ENCODE measurements at regions not wholly inside any gene's neighbourhood (a gene's known extent, or its start where the extent isn't known, plus 50 kb on each side); places are given as distances from the start of the nearest gene placed in this dataset.

DNA sequence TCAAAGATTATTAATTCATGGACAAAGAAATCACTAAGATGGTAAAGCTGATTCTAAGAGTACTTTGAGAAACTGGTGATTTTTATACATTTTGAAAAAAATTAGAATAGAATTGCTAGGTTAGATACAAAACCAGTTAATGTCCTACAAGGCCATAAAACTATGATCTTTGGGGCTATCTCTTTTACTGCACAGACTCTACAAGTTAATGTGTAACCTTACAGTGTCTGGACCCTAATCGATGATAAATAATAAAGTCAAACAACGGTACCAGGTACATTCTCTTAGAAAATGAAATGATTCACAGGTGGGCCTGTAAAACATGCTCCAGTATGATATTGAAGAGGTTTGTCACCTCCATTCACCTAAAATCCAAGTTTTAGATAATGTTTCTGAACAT lies 199.8 kb upstream of the LYZL1 start:
- Histone ChIP-seq H4K20me1 (ENCODE audit: insufficient read depth, low read length) (no peaks in the 10 kb centered on the region), H3K9ac (ENCODE audit: insufficient read depth, low read length, poor library complexity, severe bottlenecking) (no peak overlapping the region), H3K27me3 (ENCODE audit: control insufficient read depth in 2 of 2, insufficient read depth in 2 of 2, low read length in 2 of 2) (no peaks in the 10 kb centered on the region), H3K27ac (ENCODE audit: low read depth in 1 of 2, low read length in 2 of 2) (no peak overlapping the region), H3K79me2 (ENCODE audit: insufficient read depth, low read length) (no peaks in the 10 kb centered on the region), H3K4me1 (ENCODE audit: control insufficient read depth in 1 of 2, insufficient read depth in 2 of 2, low read length in 2 of 2) (no peaks in the 10 kb centered on the region), H3K4me3 (replicated peaks in 1 of 3; ENCODE audit: low read depth in 2 of 3, low read length in 3 of 3) (no peak overlapping the region), H3K4me2 (replicated peaks; ENCODE audit: extremely low read depth, low read length, poor library complexity, severe bottlenecking) (no peak overlapping the region), H2AFZ (ENCODE audit: insufficient read depth, low read depth, low read length, poor library complexity, severe bottlenecking) (no peak overlapping the region), H3K36me3 (replicated peaks in 1 of 2; ENCODE audit: control insufficient read depth in 1 of 2, insufficient read depth in 2 of 2, low read length in 2 of 2) (no peaks in the 10 kb centered on the region), H3K9me3 (replicated peaks in 1 of 2; ENCODE audit: control insufficient read depth in 1 of 2, insufficient read depth in 1 of 2, low read length in 2 of 2) (no peaks in the 10 kb centered on the region)
- Mint-ChIP-seq H3K9me3 (peaks cover 0 to 3% (median 1%) of the 10 kb centered on the region in 7 donors), H3K4me3 (no peak overlapping the region), H3K27ac (no peak overlapping the region), H3K36me3 (no peaks in the 10 kb centered on the region), H3K27me3 (ENCODE audit: low read depth in 3 of 3) (peaks cover 4 to 5% (median 5%) of the 10 kb centered on the region in 3 donors), H3K4me1 (no peaks in the 10 kb centered on the region)
- TF ChIP-seq, protein P1, sequence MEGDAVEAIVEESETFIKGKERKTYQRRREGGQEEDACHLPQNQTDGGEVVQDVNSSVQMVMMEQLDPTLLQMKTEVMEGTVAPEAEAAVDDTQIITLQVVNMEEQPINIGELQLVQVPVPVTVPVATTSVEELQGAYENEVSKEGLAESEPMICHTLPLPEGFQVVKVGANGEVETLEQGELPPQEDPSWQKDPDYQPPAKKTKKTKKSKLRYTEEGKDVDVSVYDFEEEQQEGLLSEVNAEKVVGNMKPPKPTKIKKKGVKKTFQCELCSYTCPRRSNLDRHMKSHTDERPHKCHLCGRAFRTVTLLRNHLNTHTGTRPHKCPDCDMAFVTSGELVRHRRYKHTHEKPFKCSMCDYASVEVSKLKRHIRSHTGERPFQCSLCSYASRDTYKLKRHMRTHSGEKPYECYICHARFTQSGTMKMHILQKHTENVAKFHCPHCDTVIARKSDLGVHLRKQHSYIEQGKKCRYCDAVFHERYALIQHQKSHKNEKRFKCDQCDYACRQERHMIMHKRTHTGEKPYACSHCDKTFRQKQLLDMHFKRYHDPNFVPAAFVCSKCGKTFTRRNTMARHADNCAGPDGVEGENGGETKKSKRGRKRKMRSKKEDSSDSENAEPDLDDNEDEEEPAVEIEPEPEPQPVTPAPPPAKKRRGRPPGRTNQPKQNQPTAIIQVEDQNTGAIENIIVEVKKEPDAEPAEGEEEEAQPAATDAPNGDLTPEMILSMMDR (IDR thresholded peaks at IDR 0.05), result no peak
- no peak for DNase-seq
- intact Hi-C loops (cut with micrococcal nuclease), result no loop called here
- WGBS (ENCODE audit: insufficient coverage), result no CpG with 5 or more reads among the region's 2 CpGs

DNA sequence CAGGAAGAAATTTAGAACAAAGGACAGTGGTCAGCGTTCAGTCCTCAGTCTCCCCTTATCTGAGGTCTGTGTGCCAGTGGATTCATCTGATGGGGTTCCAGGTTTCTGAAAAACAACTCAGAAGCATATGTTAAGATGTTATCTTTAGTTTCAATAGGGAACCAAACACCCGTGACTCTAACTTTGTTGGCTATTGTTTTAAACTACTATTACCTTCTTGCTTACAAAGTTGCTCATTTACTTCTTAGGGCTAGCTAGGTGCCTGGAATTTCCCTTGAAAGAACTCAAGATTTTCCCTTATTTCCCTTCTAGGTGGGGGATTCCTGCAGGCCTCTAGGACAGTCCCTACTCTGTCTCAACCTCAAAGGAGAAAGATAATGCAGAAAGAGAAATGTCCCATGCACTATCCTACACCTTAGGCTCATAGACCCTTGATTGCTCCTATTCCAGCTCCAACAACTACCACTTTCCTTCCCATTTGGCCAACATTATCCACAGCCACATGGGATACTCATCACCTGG lies 192.5 kb upstream of the LYZL1 start:
- Histone ChIP-seq H3K9me3 (replicated peaks in 1 of 2; ENCODE audit: control insufficient read depth in 1 of 2, insufficient read depth in 1 of 2, low read length in 2 of 2) (no peaks in the 10 kb centered on the region), H3K9ac (ENCODE audit: insufficient read depth, low read length, poor library complexity, severe bottlenecking) (no peak overlapping the region), H3K27me3 (ENCODE audit: control insufficient read depth in 2 of 2, insufficient read depth in 2 of 2, low read length in 2 of 2) (no peaks in the 10 kb centered on the region), H2AFZ (ENCODE audit: insufficient read depth, low read depth, low read length, poor library complexity, severe bottlenecking) (no peak overlapping the region), H3K36me3 (replicated peaks in 1 of 2; ENCODE audit: control insufficient read depth in 1 of 2, insufficient read depth in 2 of 2, low read length in 2 of 2) (no peaks in the 10 kb centered on the region), H3K4me1 (ENCODE audit: control insufficient read depth in 1 of 2, insufficient read depth in 2 of 2, low read length in 2 of 2) (no peaks in the 10 kb centered on the region), H3K79me2 (ENCODE audit: insufficient read depth, low read length) (no peaks in the 10 kb centered on the region), H3K4me2 (replicated peaks; ENCODE audit: extremely low read depth, low read length, poor library complexity, severe bottlenecking) (no peak overlapping the region), H3K4me3 (replicated peaks in 1 of 3; ENCODE audit: low read depth in 2 of 3, low read length in 3 of 3) (no peak overlapping the region), H4K20me1 (ENCODE audit: insufficient read depth, low read length) (no peaks in the 10 kb centered on the region), H3K27ac (ENCODE audit: low read depth in 1 of 2, low read length in 2 of 2) (no peak overlapping the region)
- Mint-ChIP-seq H3K27ac (no peak overlapping the region), H3K4me3 (no peak overlapping the region), H3K27me3 (ENCODE audit: low read depth in 3 of 3) (peaks cover 3 to 13% (median 4%) of the 10 kb centered on the region in 3 donors), H3K36me3 (no peaks in the 10 kb centered on the region), H3K9me3 (peaks cover 0 to 5% (median 1%) of the 10 kb centered on the region in 7 donors), H3K4me1 (no peaks in the 10 kb centered on the region)
- WGBS (ENCODE audit: insufficient coverage), result no CpG with 5 or more reads among the region's 2 CpGs
- intact Hi-C loops (cut with micrococcal nuclease), result no loop called here
- no peak for DNase-seq
- TF ChIP-seq, protein P1 (IDR thresholded peaks at IDR 0.05), result no peak
